Panc1 (cell line): ENCODE measurements at regions not wholly inside any gene's neighbourhood (a gene's known extent, or its start where the extent isn't known, plus 50 kb on each side); places are given as distances from the start of the nearest gene placed in this dataset.

Experiments used
- ATAC-seq: fragments of 200-7000 bp; cut with Tn5 transposase; 2 replicates; pipeline ENCODE4 v1.9.1; 2020; ENCODE audit warnings: mild to moderate bottlenecking, moderate library complexity
- BruUV-seq: library from RNA; stranded (reverse); fragments of 400-500 nt; replicated peaks from 2 replicates; lab custom pipeline; 2021; lab: Mats Ljungman, UMichigan
- CTCF ChIA-PET: fragments of 300-600 bp; sonication (Branson Sonifier 250); formaldehyde crosslinking; loops from one replicate; lab custom pipeline; 2022; ENCODE audit warnings: antibody characterized with exemption; lab: Charles Lee
- POLR2A ChIA-PET: fragments of 300-600 bp; sonication (Branson Sonifier 250); formaldehyde crosslinking; loops from one replicate; lab custom pipeline; 2022; ENCODE audit warnings: antibody characterized with exemption; lab: Charles Lee
- DNase-seq: peaks from one replicate; pipeline ENCODE4 v3.0.0-alpha.2; 2010; ENCODE audit warnings: low read depth, low spot score
- H3K27ac ChIP-seq: 2 replicates; pipeline ENCODE4 v1.5.1; 2011; ENCODE audit warnings: mild to moderate bottlenecking, low read length, inconsistent platforms
- H3K27me3 ChIP-seq: fragments of 200-500 bp; sonication (Bioruptor generic); 2 replicates; pipeline ENCODE4 v1.6.0; 2014; ENCODE audit warnings: low read length, inconsistent platforms; ENCODE audit not compliant: control insufficient read depth, insufficient read depth
- H3K36me3 ChIP-seq: fragments of 200-500 bp; sonication (Bioruptor generic); 2 replicates; pipeline ENCODE4 v1.5.1; 2014; ENCODE audit warnings: inconsistent platforms, mild to moderate bottlenecking, low read length, moderate library complexity; ENCODE audit not compliant: control insufficient read depth, insufficient read depth
- H3K4me1 ChIP-seq: 2 replicates; pipeline ENCODE4 v1.5.1; 2011; ENCODE audit warnings: inconsistent platforms, mild to moderate bottlenecking, low read length, moderate library complexity; ENCODE audit not compliant: control insufficient read depth, insufficient read depth
- H3K4me3 ChIP-seq, 2 experiments: 2 replicates each; pipeline ENCODE4 v1.5.1; 2011 to 2012; ENCODE audit warnings: low read depth in 2 of 2, low read length in 2 of 2, mild to moderate bottlenecking in 2 of 2, inconsistent platforms in 1 of 2, moderate library complexity in 1 of 2
- H3K9me3 ChIP-seq: fragments of 200-500 bp; sonication (Bioruptor generic); 2 replicates; pipeline ENCODE4 v1.5.1; 2014; ENCODE audit warnings: low read depth, mild to moderate bottlenecking, inconsistent platforms, low read length, moderate library complexity; ENCODE audit not compliant: control insufficient read depth, insufficient read depth
- POLR2AphosphoS5 ChIP-seq: IDR thresholded peaks from 2 replicates; pipeline ENCODE4 v1.6.1; 2012; ENCODE audit warnings: mild to moderate bottlenecking, low read depth, low read length, moderate library complexity
- SIN3A ChIP-seq: IDR thresholded peaks from 2 replicates; pipeline ENCODE4 v1.6.1; 2012; ENCODE audit warnings: low read depth, mild to moderate bottlenecking, low read length, moderate library complexity, borderline replicate concordance; ENCODE audit not compliant: insufficient read depth
- TCF7L2 ChIP-seq: IDR thresholded peaks from 2 replicates; pipeline ENCODE4 v1.6.1; 2011; ENCODE audit warnings: mild to moderate bottlenecking, low read depth, low read length, inconsistent platforms
- in situ Hi-C: cut with HindIII; loops from 2 replicates; pipeline ENCODE4 v1.10.0; 2016; ENCODE audit warnings: low sequenced_read_pairs, low pct_unique_long_range_greater_than_20kb
- intact Hi-C: fragments of 100-400 bp; cut with micrococcal nuclease; formaldehyde crosslinking; loops from one replicate; pipeline ENCODE4 v1.10.0; 2022; ENCODE audit not compliant: unreplicated experiment
- TF ChIP-seq, protein P1 (sequence below), 2 experiments: IDR thresholded peaks; 2 replicates each; pipeline ENCODE4 v1.6.1; 2011 to 2012; ENCODE audit warnings: low read depth in 2 of 2, control low read depth in 1 of 2, low read length in 1 of 2, mild to moderate bottlenecking in 1 of 2, moderate library complexity in 1 of 2; ENCODE audit not compliant: insufficient read depth in 1 of 2
- TF ChIP-seq, protein P2 (sequence below): fragments of 450-650 bp; IDR thresholded peaks from 2 replicates; pipeline ENCODE4 v1.5.1; 2017; ENCODE audit warnings: mild to moderate bottlenecking

DNA sequence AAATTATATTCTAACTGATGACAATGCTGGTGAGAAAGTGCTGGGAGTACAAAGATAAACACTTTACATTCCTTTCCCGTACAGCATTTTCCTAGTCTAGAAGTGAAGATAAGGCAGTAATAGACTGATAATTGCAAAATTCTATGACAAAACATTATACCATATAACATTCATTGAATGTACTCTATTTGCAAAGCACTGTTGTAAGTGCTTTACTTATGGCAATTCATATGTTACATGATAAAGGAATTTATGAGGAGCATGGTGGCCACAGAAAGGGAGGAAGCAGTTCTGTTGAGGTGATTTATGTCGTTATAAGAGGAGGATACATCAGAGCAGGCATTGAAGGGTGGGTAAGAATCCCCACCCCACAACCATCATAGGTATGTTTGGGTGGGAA, 434.8 kb downstream of the RAB38 start:
- no peaks in the 10 kb centered on the region for H3K36me3 ChIP-seq
- ATAC-seq = no peak
- ChIA-PET CTCF (no interaction called here), POLR2A (no interaction called here)
- no peaks in the 10 kb centered on the region for H3K4me1 ChIP-seq
- no peak overlapping the region for H3K27ac ChIP-seq
- in situ Hi-C loops (no loop called here), intact Hi-C loops (no loop called here)
- H3K4me3 ChIP-seq = no peak overlapping the region
- DNase-seq = no peak
- no peaks in the 10 kb centered on the region for H3K9me3 ChIP-seq
- TF ChIP-seq, protein P1, sequence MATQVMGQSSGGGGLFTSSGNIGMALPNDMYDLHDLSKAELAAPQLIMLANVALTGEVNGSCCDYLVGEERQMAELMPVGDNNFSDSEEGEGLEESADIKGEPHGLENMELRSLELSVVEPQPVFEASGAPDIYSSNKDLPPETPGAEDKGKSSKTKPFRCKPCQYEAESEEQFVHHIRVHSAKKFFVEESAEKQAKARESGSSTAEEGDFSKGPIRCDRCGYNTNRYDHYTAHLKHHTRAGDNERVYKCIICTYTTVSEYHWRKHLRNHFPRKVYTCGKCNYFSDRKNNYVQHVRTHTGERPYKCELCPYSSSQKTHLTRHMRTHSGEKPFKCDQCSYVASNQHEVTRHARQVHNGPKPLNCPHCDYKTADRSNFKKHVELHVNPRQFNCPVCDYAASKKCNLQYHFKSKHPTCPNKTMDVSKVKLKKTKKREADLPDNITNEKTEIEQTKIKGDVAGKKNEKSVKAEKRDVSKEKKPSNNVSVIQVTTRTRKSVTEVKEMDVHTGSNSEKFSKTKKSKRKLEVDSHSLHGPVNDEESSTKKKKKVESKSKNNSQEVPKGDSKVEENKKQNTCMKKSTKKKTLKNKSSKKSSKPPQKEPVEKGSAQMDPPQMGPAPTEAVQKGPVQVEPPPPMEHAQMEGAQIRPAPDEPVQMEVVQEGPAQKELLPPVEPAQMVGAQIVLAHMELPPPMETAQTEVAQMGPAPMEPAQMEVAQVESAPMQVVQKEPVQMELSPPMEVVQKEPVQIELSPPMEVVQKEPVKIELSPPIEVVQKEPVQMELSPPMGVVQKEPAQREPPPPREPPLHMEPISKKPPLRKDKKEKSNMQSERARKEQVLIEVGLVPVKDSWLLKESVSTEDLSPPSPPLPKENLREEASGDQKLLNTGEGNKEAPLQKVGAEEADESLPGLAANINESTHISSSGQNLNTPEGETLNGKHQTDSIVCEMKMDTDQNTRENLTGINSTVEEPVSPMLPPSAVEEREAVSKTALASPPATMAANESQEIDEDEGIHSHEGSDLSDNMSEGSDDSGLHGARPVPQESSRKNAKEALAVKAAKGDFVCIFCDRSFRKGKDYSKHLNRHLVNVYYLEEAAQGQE (IDR thresholded peaks at IDR 0.05; ENCODE audit: insufficient read depth in 1 of 2, low read depth in 2 of 2, low read length in 1 of 2) = no peak
- TF ChIP-seq SIN3A = no peak
- TF ChIP-seq TCF7L2 = no peak
- TF ChIP-seq POLR2AphosphoS5 = no peak
- TF ChIP-seq, protein P2, sequence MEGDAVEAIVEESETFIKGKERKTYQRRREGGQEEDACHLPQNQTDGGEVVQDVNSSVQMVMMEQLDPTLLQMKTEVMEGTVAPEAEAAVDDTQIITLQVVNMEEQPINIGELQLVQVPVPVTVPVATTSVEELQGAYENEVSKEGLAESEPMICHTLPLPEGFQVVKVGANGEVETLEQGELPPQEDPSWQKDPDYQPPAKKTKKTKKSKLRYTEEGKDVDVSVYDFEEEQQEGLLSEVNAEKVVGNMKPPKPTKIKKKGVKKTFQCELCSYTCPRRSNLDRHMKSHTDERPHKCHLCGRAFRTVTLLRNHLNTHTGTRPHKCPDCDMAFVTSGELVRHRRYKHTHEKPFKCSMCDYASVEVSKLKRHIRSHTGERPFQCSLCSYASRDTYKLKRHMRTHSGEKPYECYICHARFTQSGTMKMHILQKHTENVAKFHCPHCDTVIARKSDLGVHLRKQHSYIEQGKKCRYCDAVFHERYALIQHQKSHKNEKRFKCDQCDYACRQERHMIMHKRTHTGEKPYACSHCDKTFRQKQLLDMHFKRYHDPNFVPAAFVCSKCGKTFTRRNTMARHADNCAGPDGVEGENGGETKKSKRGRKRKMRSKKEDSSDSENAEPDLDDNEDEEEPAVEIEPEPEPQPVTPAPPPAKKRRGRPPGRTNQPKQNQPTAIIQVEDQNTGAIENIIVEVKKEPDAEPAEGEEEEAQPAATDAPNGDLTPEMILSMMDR = no peak
- no TSS peak for BruUV-seq
- no peaks in the 10 kb centered on the region; the same call in 1 of the 2 replicates for H3K27me3 ChIP-seq

DNA sequence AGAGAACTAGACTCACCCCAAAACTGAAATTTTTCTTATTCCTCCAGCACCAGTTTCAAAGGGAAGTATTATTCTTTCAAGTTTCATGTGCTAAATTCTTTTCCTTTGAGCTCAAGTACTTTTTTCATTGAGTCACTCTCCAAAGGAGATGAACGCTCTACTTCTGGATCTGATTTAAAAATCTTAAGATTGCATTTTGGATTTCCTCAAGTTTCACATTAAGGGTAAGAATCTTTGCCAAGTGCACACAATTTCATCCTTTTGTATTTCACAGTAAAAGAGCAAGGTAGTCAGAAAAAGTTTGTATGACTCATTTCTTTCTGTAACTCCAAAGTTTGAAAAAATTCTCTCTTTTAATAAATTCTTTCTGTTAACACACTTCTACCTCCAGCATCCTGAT, 435.5 kb downstream of the RAB38 start:
- ATAC-seq (no peak), DNase-seq (no peak)
- H3K9me3 ChIP-seq = no peaks in the 10 kb centered on the region
- ChIA-PET POLR2A (no interaction called here), CTCF (no interaction called here)
- no peak overlapping the region for H3K4me3 ChIP-seq
- H3K27ac ChIP-seq = no peak overlapping the region
- TF ChIP-seq, protein P1 (IDR thresholded peaks at IDR 0.05; ENCODE audit: insufficient read depth in 1 of 2, low read depth in 2 of 2, low read length in 1 of 2) = no peak
- no peak for TF ChIP-seq POLR2AphosphoS5
- TF ChIP-seq TCF7L2 = no peak
- TF ChIP-seq, protein P2 = no peak
- no peak for TF ChIP-seq SIN3A
- intact Hi-C loops (no loop called here), in situ Hi-C loops (no loop called here)
- H3K36me3 ChIP-seq = no peaks in the 10 kb centered on the region
- H3K4me1 ChIP-seq = no peaks in the 10 kb centered on the region
- BruUV-seq = no TSS peak
- no peaks in the 10 kb centered on the region; the same call in 1 of the 2 replicates for H3K27me3 ChIP-seq
